Mucosa of stomach (tissue), 1 donor: ENCODE measurements at regions not wholly inside any gene's neighbourhood (a gene's known extent, or its start where the extent isn't known, plus 50 kb on each side); places are given as distances from the start of the nearest gene placed in this dataset.
"Not testable (repeated sequence)": the region's sequence is repeated elsewhere in the genome, so short reads cannot be mapped to it uniquely, and the experiment has no call there.

Experiments used
- H3K27me3 ChIP-seq: one replicate; pipeline ENCODE4 v1.7.0; 2013; ENCODE audit warnings: mild to moderate bottlenecking, low read length; ENCODE audit not compliant: control insufficient read depth, insufficient read depth
- H3K36me3 ChIP-seq: one replicate; pipeline ENCODE4 v1.7.0; 2013; ENCODE audit warnings: low read length; ENCODE audit not compliant: control insufficient read depth, insufficient read depth
- H3K4me1 ChIP-seq: one replicate; pipeline ENCODE4 v1.7.0; 2013; ENCODE audit warnings: mild to moderate bottlenecking, low read length; ENCODE audit not compliant: control insufficient read depth, insufficient read depth
- H3K4me3 ChIP-seq: one replicate; pipeline ENCODE4 v1.7.0; 2013; ENCODE audit warnings: low read length
- H3K9ac ChIP-seq: one replicate; pipeline ENCODE4 v1.7.0; 2013; ENCODE audit warnings: mild to moderate bottlenecking, low read length, moderate library complexity
- H3K9me3 ChIP-seq: one replicate; pipeline ENCODE4 v1.7.0; 2013; ENCODE audit warnings: mild to moderate bottlenecking, low read length, moderate library complexity; ENCODE audit not compliant: control insufficient read depth
- donor health status: Pancreatic carcinoma.

DNA sequence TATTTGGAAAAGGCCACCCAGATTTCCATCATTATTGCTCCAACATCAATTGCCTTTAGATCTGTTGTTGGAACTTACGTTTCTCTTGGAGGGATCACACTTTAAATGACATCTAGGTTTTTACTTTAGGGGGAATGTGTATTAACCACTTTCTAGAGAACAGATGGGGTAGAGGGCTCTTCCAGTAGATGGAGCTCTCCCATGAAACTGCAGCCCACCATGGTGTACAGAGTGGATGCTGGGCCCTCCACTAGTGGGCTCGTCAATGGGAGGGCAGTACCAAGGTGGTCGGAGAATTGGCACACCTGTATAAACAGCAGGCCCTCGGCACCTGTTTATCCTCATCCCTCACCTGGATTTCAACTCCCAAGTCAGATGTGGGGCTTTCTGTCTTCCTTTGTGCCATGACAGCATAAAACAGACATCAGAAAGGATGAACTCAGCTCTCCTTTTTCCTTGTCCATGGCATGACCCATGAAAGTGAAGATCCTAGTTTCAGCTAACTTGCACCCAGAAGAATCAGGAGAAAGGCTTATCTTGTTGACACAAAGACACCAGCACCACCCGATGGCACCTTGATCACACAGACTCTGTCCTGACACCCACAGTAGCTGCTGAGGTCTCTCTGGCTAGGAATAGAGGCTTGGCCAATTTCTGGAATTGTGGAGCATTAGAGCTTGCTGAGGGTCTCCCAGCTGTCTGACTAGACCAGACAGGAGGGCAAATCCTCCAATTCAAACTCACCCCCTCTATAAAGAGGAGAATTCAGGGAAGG is 150.5 kb downstream of the CYP26A1 start:
- Histone ChIP-seq H3K9ac (no peak overlapping the region), H3K4me1 (no peaks in the 10 kb centered on the region), H3K36me3 (no peaks in the 10 kb centered on the region), H3K9me3 (no peaks in the 10 kb centered on the region), H3K4me3 (no peak overlapping the region), H3K27me3 (no peaks in the 10 kb centered on the region)

DNA sequence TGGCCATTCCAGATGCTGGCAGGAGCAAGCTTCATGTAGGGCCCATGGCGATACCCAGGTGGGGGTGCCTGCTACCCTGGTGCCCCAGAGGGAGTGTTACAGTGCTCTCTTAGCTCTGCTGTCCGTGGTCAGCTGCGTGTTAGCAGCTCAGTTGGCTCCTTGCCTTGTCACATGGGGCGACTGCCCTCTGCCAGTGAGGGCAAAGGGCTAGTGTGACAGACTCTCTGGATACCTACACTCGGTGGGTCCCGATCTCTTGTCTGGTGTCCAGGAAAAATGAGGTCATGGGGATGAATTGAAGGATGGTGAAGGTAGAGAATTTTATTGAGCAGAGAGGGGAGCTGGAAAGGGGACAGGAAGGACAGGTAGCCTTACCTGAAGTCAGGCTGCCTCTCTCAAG is 152.2 kb downstream of the CYP26A1 start:
- Histone ChIP-seq H3K4me3 (no peak overlapping the region), H3K27me3 (no peaks in the 10 kb centered on the region), H3K36me3 (no peaks in the 10 kb centered on the region), H3K9me3 (no peaks in the 10 kb centered on the region), H3K9ac (no peak overlapping the region), H3K4me1 (no peaks in the 10 kb centered on the region)

GRCh38 chr10:93226619-93227018 is 152.9 kb downstream of the CYP26A1 start:
- Histone ChIP-seq H3K9me3 (no peaks in the 10 kb centered on the region), H3K4me1 (no peaks in the 10 kb centered on the region), H3K27me3 (no peaks in the 10 kb centered on the region)

GRCh38 chr10:93230596-93230995 is 156.9 kb downstream of the CYP26A1 start:
- H3K9me3 ChIP-seq, H3K36me3 ChIP-seq, H3K4me1 ChIP-seq, H3K27me3 ChIP-seq, H3K9ac ChIP-seq, H3K4me3 ChIP-seq: not testable (repeated sequence)

More at GRCh38 chr10:93226619-93227018, 152.9 kb downstream of the CYP26A1 start:
- Histone ChIP-seq H3K9ac (no peak overlapping the region), H3K36me3 (no peaks in the 10 kb centered on the region), H3K4me3 (no peak overlapping the region)

- H3K4me1 ChIP-seq, H3K9ac ChIP-seq, H3K27me3 ChIP-seq, H3K9me3 ChIP-seq, H3K36me3 ChIP-seq, H3K4me3 ChIP-seq: not testable (repeated sequence)
Measured at GRCh38 chr10:93232159-93232558, 158.5 kb downstream of the CYP26A1 start.

DNA sequence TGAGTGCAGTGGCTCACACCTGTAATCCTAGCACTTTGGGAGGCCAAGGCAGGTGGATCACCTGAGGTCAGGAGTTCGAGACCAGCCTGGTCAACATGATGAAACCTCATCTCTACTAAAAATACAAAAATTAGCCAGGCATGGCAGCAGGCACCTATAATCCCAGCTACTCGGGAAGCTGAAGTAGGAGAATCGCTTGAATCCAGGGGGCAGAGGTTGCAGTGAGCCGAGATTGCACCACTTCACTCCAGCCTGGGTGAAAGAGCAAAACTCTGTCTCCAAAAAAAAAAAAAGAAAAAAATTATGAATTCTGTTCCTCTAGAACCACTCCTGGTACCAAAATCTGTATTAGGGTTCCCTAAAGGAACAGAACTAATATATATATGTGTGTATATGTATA is 161.2 kb downstream of the CYP26A1 start:
- not testable (repeated sequence) for H3K9me3 ChIP-seq, H3K27me3 ChIP-seq, H3K4me3 ChIP-seq, H3K36me3 ChIP-seq, H3K9ac ChIP-seq, H3K4me1 ChIP-seq

DNA sequence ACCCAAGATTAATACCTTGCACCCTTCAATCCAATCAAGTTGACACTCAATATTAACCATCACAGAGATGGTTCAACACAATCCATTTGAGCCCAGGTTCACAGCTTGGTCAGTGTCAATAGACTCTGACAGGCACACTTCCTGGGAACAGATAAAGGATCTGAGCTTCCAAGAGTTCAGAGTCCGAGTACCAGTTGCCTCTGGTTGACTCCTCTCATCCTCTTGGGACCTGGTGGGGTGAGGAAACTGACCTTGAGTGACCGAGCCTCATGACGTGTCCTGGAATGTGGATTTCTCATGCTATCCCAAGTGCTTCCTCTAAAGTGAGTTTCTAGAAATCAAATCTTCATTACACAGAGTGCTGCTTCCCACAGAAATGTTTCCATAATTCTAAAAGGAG is 162.0 kb downstream of the CYP26A1 start:
- H3K36me3 ChIP-seq = no peaks in the 10 kb centered on the region
- H3K4me3 ChIP-seq = no peak overlapping the region
- no peaks in the 10 kb centered on the region for H3K27me3 ChIP-seq
- no peak overlapping the region for H3K9ac ChIP-seq
- H3K4me1 ChIP-seq = no peaks in the 10 kb centered on the region
- no peaks in the 10 kb centered on the region for H3K9me3 ChIP-seq

- H3K9ac ChIP-seq = no peak overlapping the region
- H3K9me3 ChIP-seq = no peaks in the 10 kb centered on the region
- H3K4me3 ChIP-seq = no peak overlapping the region
- H3K4me1 ChIP-seq = no peaks in the 10 kb centered on the region
- no peaks in the 10 kb centered on the region for H3K27me3 ChIP-seq
- H3K36me3 ChIP-seq = no peaks in the 10 kb centered on the region
Measured at GRCh38 chr10:93236393-93237040, 162.8 kb downstream of the CYP26A1 start.

GRCh38 chr10:93245147-93245546 is 171.5 kb downstream of the CYP26A1 start:
- no peak overlapping the region for H3K9ac ChIP-seq
- H3K27me3 ChIP-seq = peaks cover 2% of the 10 kb centered on the region
- H3K9me3 ChIP-seq = no peaks in the 10 kb centered on the region
- H3K36me3 ChIP-seq = no peaks in the 10 kb centered on the region
- H3K4me1 ChIP-seq = no peaks in the 10 kb centered on the region
- H3K4me3 ChIP-seq = no peak overlapping the region

- H3K27me3 ChIP-seq = peaks cover 2% of the 10 kb centered on the region
- no peak overlapping the region for H3K9ac ChIP-seq
- no peaks in the 10 kb centered on the region for H3K9me3 ChIP-seq
- no peaks in the 10 kb centered on the region for H3K36me3 ChIP-seq
- no peaks in the 10 kb centered on the region for H3K4me1 ChIP-seq
- H3K4me3 ChIP-seq = no peak overlapping the region
Measured at GRCh38 chr10:93245779-93246178, 172.1 kb downstream of the CYP26A1 start.

DNA sequence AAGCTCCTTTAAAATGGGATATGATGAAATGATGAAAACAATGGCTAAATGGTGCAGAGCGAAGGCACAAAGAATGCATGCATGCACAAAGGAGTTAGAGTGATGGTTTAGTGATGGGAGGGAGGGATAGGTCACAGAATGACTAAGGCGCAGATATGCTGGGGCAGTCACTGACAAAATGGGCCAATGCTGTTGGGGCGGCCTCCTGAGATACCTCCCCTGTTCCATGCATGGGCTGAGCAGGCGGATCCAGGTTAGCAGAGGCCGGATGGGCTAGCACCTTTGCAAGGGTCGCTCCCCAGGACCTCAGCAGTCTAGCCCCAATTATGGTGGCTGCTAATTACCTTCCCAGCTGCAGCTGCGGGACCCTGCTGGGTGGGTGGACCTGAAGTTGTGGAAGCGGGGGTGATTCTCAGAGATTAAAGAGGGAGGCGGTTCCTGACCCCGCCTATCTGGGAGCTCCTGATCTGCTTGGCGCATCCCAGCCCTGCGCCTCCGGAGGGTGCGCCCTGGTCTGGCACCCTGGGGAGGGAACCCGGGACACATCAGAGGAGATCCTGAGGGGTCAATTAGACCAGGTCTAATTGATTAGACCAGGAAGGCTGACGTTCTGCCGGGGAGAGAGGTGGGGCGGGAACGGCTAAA is 175.0 kb downstream of the CYP26A1 start:
- H3K4me3 ChIP-seq = no peak overlapping the region
- no peak overlapping the region for H3K9ac ChIP-seq
- H3K9me3 ChIP-seq = no peaks in the 10 kb centered on the region
- H3K36me3 ChIP-seq = no peaks in the 10 kb centered on the region
- peaks cover 2% of the 10 kb centered on the region for H3K27me3 ChIP-seq
- H3K4me1 ChIP-seq = no peaks in the 10 kb centered on the region

- no peak overlapping the region for H3K9ac ChIP-seq
- no peaks in the 10 kb centered on the region for H3K9me3 ChIP-seq
- no peaks in the 10 kb centered on the region for H3K27me3 ChIP-seq
- H3K4me3 ChIP-seq = no peak overlapping the region
- H3K4me1 ChIP-seq = peaks cover 8% of the 10 kb centered on the region
- no peaks in the 10 kb centered on the region for H3K36me3 ChIP-seq
Measured at GRCh38 chr10:93250010-93250409, 176.3 kb downstream of the CYP26A1 start.
